ENCODE measurements at regions not wholly inside any gene's neighbourhood (a gene's known extent, or its start where the extent isn't known, plus 50 kb on each side); places are given as distances from the start of the nearest gene placed in this dataset.

GRCh38 chr13:100825557-100825956, 151.0 kb upstream of the TMTC4 start:
- H2AFZ ChIP-seq (replicated peaks; ENCODE audit: low read length, poor library complexity) = no peak overlapping the region
- dilution Hi-C loops (cut with HindIII; ENCODE audit: low sequenced_read_pairs, unreplicated experiment) (no loop called here), intact Hi-C loops (cut with micrococcal nuclease) (no loop called here), in situ Hi-C loops (cut with MboI; ENCODE audit: low sequenced_read_pairs) (no loop called here)
- no peak overlapping the region for H3K23ac ChIP-seq (ENCODE audit: low read depth, low read length)
- no peak overlapping the region for H4K5ac ChIP-seq (ENCODE audit: low read depth, low read length)
- no peak overlapping the region for H3K27ac ChIP-seq (ENCODE audit: insufficient read depth, low read length)
- TF ChIP-seq BHLHE40 (IDR thresholded peaks at IDR 0.05; ENCODE audit: low read depth, low read length) = no peak
- no peak for TF ChIP-seq RCOR1 (IDR thresholded peaks at IDR 0.05; ENCODE audit: insufficient replicate concordance, low read length)
- no peak for TF ChIP-seq FOS (IDR thresholded peaks at IDR 0.05; ENCODE audit: low read depth, low read length)
- no peak for TF ChIP-seq CTCF (conservative IDR thresholded peaks at IDR 0.05; ENCODE audit: low read depth, low read length)
- no peak for TF ChIP-seq POLR2A (IDR thresholded peaks at IDR 0.05; ENCODE audit: low read depth, low read length)
- TF ChIP-seq, protein P1, sequence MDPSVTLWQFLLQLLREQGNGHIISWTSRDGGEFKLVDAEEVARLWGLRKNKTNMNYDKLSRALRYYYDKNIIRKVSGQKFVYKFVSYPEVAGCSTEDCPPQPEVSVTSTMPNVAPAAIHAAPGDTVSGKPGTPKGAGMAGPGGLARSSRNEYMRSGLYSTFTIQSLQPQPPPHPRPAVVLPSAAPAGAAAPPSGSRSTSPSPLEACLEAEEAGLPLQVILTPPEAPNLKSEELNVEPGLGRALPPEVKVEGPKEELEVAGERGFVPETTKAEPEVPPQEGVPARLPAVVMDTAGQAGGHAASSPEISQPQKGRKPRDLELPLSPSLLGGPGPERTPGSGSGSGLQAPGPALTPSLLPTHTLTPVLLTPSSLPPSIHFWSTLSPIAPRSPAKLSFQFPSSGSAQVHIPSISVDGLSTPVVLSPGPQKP (IDR thresholded peaks at IDR 0.05; ENCODE audit: borderline replicate concordance, low read depth, low read length) = no peak
- no peak for TF ChIP-seq USF2 (IDR thresholded peaks at IDR 0.05; ENCODE audit: low read depth, low read length)
- no peak for TF ChIP-seq MXI1 (IDR thresholded peaks at IDR 0.05; ENCODE audit: borderline replicate concordance, low read depth, low read length)
- no peak for TF ChIP-seq RAD21 (IDR thresholded peaks at IDR 0.05; ENCODE audit: low read length)
- TF ChIP-seq NFE2L2 (IDR thresholded peaks at IDR 0.05; ENCODE audit: low read depth, low read length) = no peak
- no peak for TF ChIP-seq CHD1 (IDR thresholded peaks at IDR 0.05; ENCODE audit: low read depth, low read length)
- no peak for TF ChIP-seq CEBPB (IDR thresholded peaks at IDR 0.05; ENCODE audit: low read depth, low read length)
- no peak for TF ChIP-seq MAZ (IDR thresholded peaks at IDR 0.05; ENCODE audit: borderline replicate concordance, low read depth, low read length)
- no peak for TF ChIP-seq RFX5 (IDR thresholded peaks at IDR 0.05; ENCODE audit: low read depth, low read length)
- TF ChIP-seq SMC3 (IDR thresholded peaks at IDR 0.05; ENCODE audit: low read depth, low read length) = no peak
- TF ChIP-seq MAFK (IDR thresholded peaks at IDR 0.05; ENCODE audit: low read depth, low read length) = no peak
- no peak overlapping the region for H2BK20ac ChIP-seq (ENCODE audit: low read depth, low read length)
- no peak overlapping the region for H3K4me2 ChIP-seq (ENCODE audit: low read depth, low read length)
- H3K56ac ChIP-seq (ENCODE audit: extremely low read depth, insufficient read depth, low read length) = no peak overlapping the region
- no peak overlapping the region for H3K4me3 ChIP-seq (ENCODE audit: insufficient read depth, low read depth, low read length)
- POLR2A ChIA-PET (ENCODE audit: unreplicated experiment) = no interaction called here
- H3K9me3 ChIP-seq (ENCODE audit: control insufficient read depth, insufficient read depth, low read length) = no peaks in the 10 kb centered on the region
- H2AK9ac ChIP-seq (replicated peaks; ENCODE audit: low read depth, low read length, poor library complexity) = no peak overlapping the region
- no peaks in the 10 kb centered on the region for H3K4me1 ChIP-seq (ENCODE audit: control insufficient read depth, insufficient read depth, low read length)
- H3K9ac ChIP-seq (ENCODE audit: low read depth, low read length) = no peak overlapping the region
- H2BK5ac ChIP-seq (ENCODE audit: low read depth, low read length, poor library complexity, severe bottlenecking) = no peak overlapping the region
- H4K20me1 ChIP-seq (ENCODE audit: insufficient read depth, low read length) = no peaks in the 10 kb centered on the region
- H4K91ac ChIP-seq (ENCODE audit: insufficient read depth, low read depth, low read length) = no peak overlapping the region
- no peak overlapping the region for H2AK5ac ChIP-seq (ENCODE audit: low read depth, low read length)
- BruUV-seq (replicated peaks) = no TSS peak
- no peak overlapping the region for H4K8ac ChIP-seq (ENCODE audit: low read depth in 2 of 2, low read length in 2 of 2)
- H3K27me3 ChIP-seq (ENCODE audit: control insufficient read depth, insufficient read depth, low read length) = no peaks in the 10 kb centered on the region; the same call in none of the 2 replicates
- 83% methylated on average over 1 of the region's 3 CpGs; no CpG with 5 or more reads in 1 of the 2 experiments for WGBS, 2 experiments (ENCODE audit: extremely low coverage in 2 of 2, insufficient read length in 1 of 2)
- no peaks in the 10 kb centered on the region for H3K36me3 ChIP-seq (ENCODE audit: control insufficient read depth, insufficient read depth, low read length)
- H3K14ac ChIP-seq (replicated peaks; ENCODE audit: low read depth, low read length) = no peak overlapping the region
- CTCF ChIA-PET = no interaction called here
- no peaks in the 10 kb centered on the region for H3K79me1 ChIP-seq (ENCODE audit: low read depth in 1 of 2, low read length in 2 of 2)
- H3K4ac ChIP-seq (ENCODE audit: low read depth, low read length) = no peak overlapping the region
- H3K9me1 ChIP-seq (ENCODE audit: insufficient read depth, low read length) = no peaks in the 10 kb centered on the region
- no peak overlapping the region for H2BK15ac ChIP-seq (ENCODE audit: low read depth, low read length)
- no peak for ATAC-seq (ENCODE audit: low read depth)
- no peak overlapping the region for H3K18ac ChIP-seq (ENCODE audit: low read depth, low read length)
- no peak overlapping the region for H2BK120ac ChIP-seq (ENCODE audit: low read depth, low read length)
- peak; percentile 24 for DNase-seq
